Neural cell (in vitro differentiated cells): ENCODE measurements at regions not wholly inside any gene's neighbourhood (a gene's known extent, or its start where the extent isn't known, plus 50 kb on each side); places are given as distances from the start of the nearest gene placed in this dataset.

Experiments
- H2AFZ ChIP-seq: fragments of 200-600, 300-800 bp; sonication (generic), shearing (Covaris generic); 2 replicates; pipeline ENCODE4 v1.6.0; 2014; ENCODE audit warnings: low read depth, mild to moderate bottlenecking, antibody characterized with exemption, low read length, moderate library complexity
- H3F3A ChIP-seq: fragments of 200-600 bp; shearing (Covaris generic); 2 replicates; pipeline ENCODE4 v1.6.1; 2016; ENCODE audit warnings: mild to moderate bottlenecking, moderate library complexity, mixed read lengths, antibody characterized with exemption, low read length; ENCODE audit not compliant: insufficient read depth, poor library complexity, severe bottlenecking
- H3K27ac ChIP-seq: fragments of 200-600, 300-800 bp; sonication (generic), shearing (Covaris generic); 2 replicates; pipeline ENCODE4 v1.5.1; 2014; ENCODE audit warnings: mild to moderate bottlenecking, low read length, moderate library complexity
- H3K27me3 ChIP-seq: fragments of 300-800, 200-600 bp; sonication (generic), shearing (Covaris generic); 2 replicates; pipeline ENCODE4 v1.6.0; 2014; ENCODE audit warnings: mild to moderate bottlenecking, low read depth, low read length, moderate library complexity; ENCODE audit not compliant: insufficient read depth
- H3K36me3 ChIP-seq: fragments of 300-800, 200-600 bp; sonication (generic), shearing (Covaris generic); 2 replicates; pipeline ENCODE4 v1.5.1; 2014; ENCODE audit warnings: mild to moderate bottlenecking, antibody characterized with exemption, low read length, moderate library complexity; ENCODE audit not compliant: insufficient read depth
- H3K4me2 ChIP-seq: fragments of 300-800, 200-600 bp; sonication (generic), shearing (Covaris generic); 2 replicates; pipeline ENCODE4 v1.6.0; 2014; ENCODE audit warnings: mild to moderate bottlenecking, low read length
- H3K4me3 ChIP-seq: fragments of 300-800, 200-600 bp; sonication (generic), shearing (Covaris generic); 2 replicates; pipeline ENCODE4 v1.5.1; 2014; ENCODE audit warnings: mild to moderate bottlenecking, low read length, moderate library complexity
- H3K79me2 ChIP-seq: fragments of 200-600 bp; shearing (Covaris generic); replicated peaks from 2 replicates; pipeline ENCODE4 v1.6.0; 2014; ENCODE audit warnings: mild to moderate bottlenecking, low read length, moderate library complexity; ENCODE audit not compliant: insufficient read depth
- H3K9ac ChIP-seq: fragments of 300-800, 200-600 bp; sonication (generic), shearing (Covaris generic); 2 replicates; pipeline ENCODE4 v1.6.1; 2016; ENCODE audit warnings: mild to moderate bottlenecking, low read length, mixed read lengths
- H3K9me2 ChIP-seq: fragments of 200-600 bp; shearing (Covaris generic); 2 replicates; pipeline ENCODE4 v1.6.1; 2016; ENCODE audit warnings: mild to moderate bottlenecking, low read length, mixed read lengths; ENCODE audit not compliant: insufficient read depth
- H3K9me3 ChIP-seq: fragments of 200-600, 300-800 bp; sonication (generic), shearing (Covaris generic); 2 replicates; pipeline ENCODE4 v1.6.1; 2016; ENCODE audit warnings: mild to moderate bottlenecking, mixed run types, low read length, moderate library complexity, mixed read lengths
- H4K20me1 ChIP-seq: fragments of 200-600 bp; shearing (Covaris generic); 2 replicates; pipeline ENCODE4 v1.6.1; 2016; ENCODE audit warnings: mild to moderate bottlenecking, mixed run types; ENCODE audit not compliant: insufficient read depth
- CTCF ChIP-seq: fragments of 450-650 bp; IDR thresholded peaks from 2 replicates; pipeline ENCODE4 v1.5.1; 2014; ENCODE audit warnings: antibody characterized with exemption, mild to moderate bottlenecking, moderate library complexity; ENCODE audit not compliant: poor library complexity, severe bottlenecking
- EP300 ChIP-seq: fragments of 450-650 bp; conservative IDR thresholded peaks from 2 replicates; pipeline ENCODE4 v1.6.1; 2014; ENCODE audit warnings: antibody characterized with exemption, mild to moderate bottlenecking, moderate library complexity; ENCODE audit not compliant: poor library complexity, severe bottlenecking
- EZH2 ChIP-seq: fragments of 200-600, 300-800 bp; shearing (Covaris generic), sonication (generic); IDR thresholded peaks from 2 replicates; pipeline ENCODE4 v1.6.1; 2014; ENCODE audit warnings: antibody characterized with exemption, low read length, borderline replicate concordance, mild to moderate bottlenecking; ENCODE audit not compliant: insufficient read depth, poor library complexity, severe bottlenecking
- MXI1 ChIP-seq: fragments of 450-650 bp; conservative IDR thresholded peaks from 2 replicates; pipeline ENCODE4 v1.6.1; 2014; ENCODE audit warnings: antibody characterized with exemption, mild to moderate bottlenecking; ENCODE audit not compliant: poor library complexity, severe bottlenecking
- POLR2AphosphoS5 ChIP-seq: IDR thresholded peaks from 2 replicates; pipeline ENCODE4 v1.6.1; 2012
- RAD21 ChIP-seq: fragments of 450-650 bp; conservative IDR thresholded peaks from 2 replicates; pipeline ENCODE4 v1.6.1; 2014; ENCODE audit warnings: antibody characterized with exemption, mild to moderate bottlenecking, moderate library complexity
- SMC3 ChIP-seq: fragments of 450-650 bp; conservative IDR thresholded peaks from 2 replicates; pipeline ENCODE4 v1.6.1; 2014; ENCODE audit warnings: antibody characterized with exemption, mild to moderate bottlenecking, moderate library complexity; ENCODE audit not compliant: poor library complexity
- TAF1 ChIP-seq: IDR thresholded peaks from 2 replicates; pipeline ENCODE4 v1.6.1; 2012; ENCODE audit warnings: low read depth
- TF ChIP-seq, protein P1 (sequence below): IDR thresholded peaks from 2 replicates; pipeline ENCODE4 v1.6.1; 2012; ENCODE audit warnings: borderline replicate concordance

DNA sequence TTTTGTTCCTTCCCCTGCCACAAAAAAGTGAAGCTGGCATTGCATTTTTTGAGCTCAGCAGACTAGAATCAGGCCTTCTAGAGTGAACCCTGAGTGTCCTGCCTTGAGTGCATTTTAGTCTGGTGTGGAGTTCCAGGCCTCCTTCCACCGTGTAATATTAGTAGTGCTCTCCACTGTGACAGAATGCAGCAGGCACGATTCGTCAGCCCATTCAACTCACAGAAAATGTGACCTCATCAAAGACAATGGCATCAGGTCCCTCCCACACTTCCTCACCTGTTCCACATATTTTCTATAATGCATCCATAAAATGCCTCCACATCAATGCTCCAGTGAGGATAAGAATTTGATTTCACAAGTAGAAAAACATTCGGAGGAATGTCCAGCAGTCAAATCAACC lies 227.6 kb downstream of the FGF9 start:
- no peak overlapping the region for H3K4me3 ChIP-seq
- no peaks in the 10 kb centered on the region for H3K9me2 ChIP-seq
- H3K27ac ChIP-seq = no peak overlapping the region
- no peak overlapping the region for H2AFZ ChIP-seq
- no peaks in the 10 kb centered on the region for H3K27me3 ChIP-seq
- H3K4me2 ChIP-seq = no peak overlapping the region
- no peak overlapping the region for H3K9ac ChIP-seq
- no peaks in the 10 kb centered on the region for H3K36me3 ChIP-seq
- H4K20me1 ChIP-seq = no peaks in the 10 kb centered on the region
- no peaks in the 10 kb centered on the region for H3K79me2 ChIP-seq
- TF ChIP-seq EP300 (no peak), MXI1 (no peak), RAD21 (no peak), TAF1 (no peak), POLR2AphosphoS5 (no peak), EZH2 (no peak), CTCF (no peak), SMC3 (no peak)
- TF ChIP-seq, protein P1, sequence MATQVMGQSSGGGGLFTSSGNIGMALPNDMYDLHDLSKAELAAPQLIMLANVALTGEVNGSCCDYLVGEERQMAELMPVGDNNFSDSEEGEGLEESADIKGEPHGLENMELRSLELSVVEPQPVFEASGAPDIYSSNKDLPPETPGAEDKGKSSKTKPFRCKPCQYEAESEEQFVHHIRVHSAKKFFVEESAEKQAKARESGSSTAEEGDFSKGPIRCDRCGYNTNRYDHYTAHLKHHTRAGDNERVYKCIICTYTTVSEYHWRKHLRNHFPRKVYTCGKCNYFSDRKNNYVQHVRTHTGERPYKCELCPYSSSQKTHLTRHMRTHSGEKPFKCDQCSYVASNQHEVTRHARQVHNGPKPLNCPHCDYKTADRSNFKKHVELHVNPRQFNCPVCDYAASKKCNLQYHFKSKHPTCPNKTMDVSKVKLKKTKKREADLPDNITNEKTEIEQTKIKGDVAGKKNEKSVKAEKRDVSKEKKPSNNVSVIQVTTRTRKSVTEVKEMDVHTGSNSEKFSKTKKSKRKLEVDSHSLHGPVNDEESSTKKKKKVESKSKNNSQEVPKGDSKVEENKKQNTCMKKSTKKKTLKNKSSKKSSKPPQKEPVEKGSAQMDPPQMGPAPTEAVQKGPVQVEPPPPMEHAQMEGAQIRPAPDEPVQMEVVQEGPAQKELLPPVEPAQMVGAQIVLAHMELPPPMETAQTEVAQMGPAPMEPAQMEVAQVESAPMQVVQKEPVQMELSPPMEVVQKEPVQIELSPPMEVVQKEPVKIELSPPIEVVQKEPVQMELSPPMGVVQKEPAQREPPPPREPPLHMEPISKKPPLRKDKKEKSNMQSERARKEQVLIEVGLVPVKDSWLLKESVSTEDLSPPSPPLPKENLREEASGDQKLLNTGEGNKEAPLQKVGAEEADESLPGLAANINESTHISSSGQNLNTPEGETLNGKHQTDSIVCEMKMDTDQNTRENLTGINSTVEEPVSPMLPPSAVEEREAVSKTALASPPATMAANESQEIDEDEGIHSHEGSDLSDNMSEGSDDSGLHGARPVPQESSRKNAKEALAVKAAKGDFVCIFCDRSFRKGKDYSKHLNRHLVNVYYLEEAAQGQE = no peak
- H3K9me3 ChIP-seq = no peaks in the 10 kb centered on the region
- no peaks in the 10 kb centered on the region for H3F3A ChIP-seq

DNA sequence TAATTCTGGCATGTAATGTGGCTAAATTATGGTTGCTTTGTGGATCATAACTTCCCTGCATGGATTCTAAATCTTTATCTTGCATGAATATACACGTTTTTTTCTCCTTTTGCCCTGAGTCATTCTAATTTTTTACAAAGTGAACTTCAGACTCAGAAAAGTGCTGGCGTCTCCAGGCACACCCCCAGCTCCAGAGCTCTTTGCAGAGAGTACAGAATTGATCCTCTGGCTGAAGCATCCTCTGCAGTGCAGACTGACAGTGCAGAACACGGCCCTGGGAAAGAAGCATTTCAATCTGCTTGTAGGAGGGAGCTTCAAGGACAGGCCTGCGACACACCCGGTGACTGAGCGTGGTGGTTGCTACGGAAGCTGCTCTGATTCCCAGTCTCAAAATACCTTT lies 228.1 kb downstream of the FGF9 start:
- H3K36me3 ChIP-seq = no peaks in the 10 kb centered on the region
- no peaks in the 10 kb centered on the region for H3K9me2 ChIP-seq
- H3K27ac ChIP-seq = no peak overlapping the region

More for the DNA sequence above, 228.1 kb downstream of the FGF9 start:
- Histone ChIP-seq H3K4me3 (no peak overlapping the region), H2AFZ (no peak overlapping the region), H3K9me3 (no peaks in the 10 kb centered on the region), H4K20me1 (no peaks in the 10 kb centered on the region), H3K79me2 (no peaks in the 10 kb centered on the region), H3K4me2 (no peak overlapping the region), H3K27me3 (no peaks in the 10 kb centered on the region), H3K9ac (no peak overlapping the region), H3F3A (no peaks in the 10 kb centered on the region)
- no peak for TF ChIP-seq TAF1
- TF ChIP-seq MXI1 = no peak
- TF ChIP-seq RAD21 = no peak
- no peak for TF ChIP-seq CTCF
- TF ChIP-seq, protein P1 = no peak
- no peak for TF ChIP-seq SMC3
- TF ChIP-seq EZH2 = no peak
- TF ChIP-seq EP300 = no peak
